HG03457 (cell line): ENCODE measurements at regions not wholly inside any gene's neighbourhood (a gene's known extent, or its start where the extent isn't known, plus 50 kb on each side); places are given as distances from the start of the nearest gene placed in this dataset.

ENCODE experiments used
- ATAC-seq: cut with Tn5 transposase; IDR thresholded peaks from one replicate; pipeline ENCODE4 v1.9.1; 2021; ENCODE audit warnings: moderate number of reproducible peaks; ENCODE audit not compliant: unreplicated experiment

- ATAC-seq = no peak
These were observed 88.4 kb downstream of the VEGFA start for GRCh38 chr6:43858161-43859153.

GRCh38 chr6:43856005-43856765, 86.2 kb downstream of the VEGFA start:
- ATAC-seq = no peak

GRCh38 chr6:43855247-43855646, 85.2 kb downstream of the VEGFA start:
- no peak for ATAC-seq

- no peak for ATAC-seq
These were observed 83.1 kb downstream of the VEGFA start for GRCh38 chr6:43853066-43853650.

- no peak for ATAC-seq
These were observed 82.4 kb downstream of the VEGFA start for GRCh38 chr6:43852350-43852864.

GRCh38 chr6:43851204-43851865, 81.3 kb downstream of the VEGFA start:
- no peak for ATAC-seq

GRCh38 chr6:43850314-43851203, 80.5 kb downstream of the VEGFA start:
- ATAC-seq = no peak

- ATAC-seq = no peak
These were observed 79.8 kb downstream of the VEGFA start for GRCh38 chr6:43849844-43850243.

GRCh38 chr6:43848671-43849391, 78.8 kb downstream of the VEGFA start:
- no peak for ATAC-seq

- no peak for ATAC-seq
These were observed 78.0 kb downstream of the VEGFA start for GRCh38 chr6:43847741-43848630.

GRCh38 chr6:43846556-43846955, 76.5 kb downstream of the VEGFA start:
- no peak for ATAC-seq

- ATAC-seq = no peak
These were observed 75.6 kb downstream of the VEGFA start for GRCh38 chr6:43845646-43846045.

GRCh38 chr6:43843669-43844171, 73.7 kb downstream of the VEGFA start:
- no peak for ATAC-seq

GRCh38 chr6:43843097-43843645, 73.2 kb downstream of the VEGFA start:
- ATAC-seq = no peak

GRCh38 chr6:43842231-43842794, 72.3 kb downstream of the VEGFA start:
- ATAC-seq = no peak

- no peak for ATAC-seq
These were observed 70.6 kb downstream of the VEGFA start for GRCh38 chr6:43840490-43841218.
